ENCODE measurements at regions not wholly inside any gene's neighbourhood (a gene's known extent, or its start where the extent isn't known, plus 50 kb on each side); places are given as distances from the start of the nearest gene placed in this dataset.
"Not testable (repeated sequence)": the region's sequence is repeated elsewhere in the genome, so short reads cannot be mapped to it uniquely, and the experiment has no call there.

- Histone ChIP-seq H3K4me3 (ENCODE audit: low read depth in 1 of 3, low read length in 3 of 3) (no peak overlapping the region), H3K9ac (ENCODE audit: low read depth in 1 of 2, low read length in 2 of 2) (no peak overlapping the region), H3K4me1 (ENCODE audit: control insufficient read depth in 4 of 4, insufficient read depth in 4 of 4, low read length in 3 of 4) (no peaks in the 10 kb centered on the region), H3K27ac (ENCODE audit: low read depth in 1 of 2, low read length in 2 of 2) (no peak overlapping the region), H3K9me3 (ENCODE audit: control insufficient read depth in 4 of 4, low read length in 3 of 4) (no peaks in the 10 kb centered on the region), H3K27me3 (ENCODE audit: control insufficient read depth in 4 of 4, insufficient read depth in 4 of 4, low read length in 3 of 4) (no peaks in the 10 kb centered on the region), H3K36me3 (ENCODE audit: control insufficient read depth in 4 of 4, insufficient read depth in 3 of 4, low read depth in 1 of 4, low read length in 3 of 4) (no peaks in the 10 kb centered on the region)
- DNase-seq (ENCODE audit: low spot score), result no peak
- WGBS, result 78% methylated on average over 2 of the region's 2 CpGs
- TF ChIP-seq NR2F2 (IDR thresholded peaks at IDR 0.05) (no peak), TAF1 (conservative IDR thresholded peaks at IDR 0.05) (no peak), MAX (IDR thresholded peaks at IDR 0.05) (no peak), GABPA (IDR thresholded peaks at IDR 0.05 in 1 of 2, conservative IDR thresholded peaks at IDR 0.05 in 1 of 2) (no peak)
These were observed 762.8 kb upstream of the NUDT12 start for GRCh38 chr5:104325356-104325755.

GRCh38 chr5:104316676-104317075 lies 754.1 kb upstream of the NUDT12 start:
- H3K9ac ChIP-seq (ENCODE audit: low read depth in 1 of 2, low read length in 2 of 2); H3K4me3 ChIP-seq (ENCODE audit: low read depth in 1 of 3, low read length in 3 of 3); H3K27me3 ChIP-seq (ENCODE audit: control insufficient read depth in 4 of 4, insufficient read depth in 4 of 4, low read length in 3 of 4); H3K27ac ChIP-seq (ENCODE audit: low read depth in 1 of 2, low read length in 2 of 2); H3K36me3 ChIP-seq (ENCODE audit: control insufficient read depth in 4 of 4, insufficient read depth in 3 of 4, low read depth in 1 of 4, low read length in 3 of 4); H3K9me3 ChIP-seq (ENCODE audit: control insufficient read depth in 4 of 4, low read length in 3 of 4); H3K4me1 ChIP-seq (ENCODE audit: control insufficient read depth in 4 of 4, insufficient read depth in 4 of 4, low read length in 3 of 4); DNase-seq (ENCODE audit: low spot score): not testable (repeated sequence)

DNA sequence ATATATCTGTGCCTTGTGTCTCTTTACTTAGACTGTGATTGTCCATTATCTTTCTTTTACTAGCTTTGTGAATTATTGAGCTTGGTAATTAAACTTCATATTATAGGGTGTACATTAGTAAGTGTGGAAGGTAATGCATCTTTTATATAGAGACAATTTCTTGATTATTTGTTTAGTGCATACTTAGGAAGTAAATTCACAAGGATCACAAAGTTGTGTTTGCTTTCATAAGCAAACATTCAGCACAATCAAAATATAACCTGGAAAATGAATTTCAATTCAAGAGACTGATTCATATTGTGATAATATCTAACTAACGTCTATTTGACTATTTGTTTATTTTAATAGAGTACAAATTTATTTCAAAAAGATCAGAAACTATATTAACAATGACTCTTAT lies 749.9 kb upstream of the NUDT12 start:
- no peak for DNase-seq (ENCODE audit: low spot score)
- no peaks in the 10 kb centered on the region for H3K27me3 ChIP-seq (ENCODE audit: control insufficient read depth in 4 of 4, insufficient read depth in 4 of 4, low read length in 3 of 4)
- H3K4me3 ChIP-seq (ENCODE audit: low read depth in 1 of 3, low read length in 3 of 3), result no peak overlapping the region
- TF ChIP-seq GABPA (IDR thresholded peaks at IDR 0.05 in 1 of 2, conservative IDR thresholded peaks at IDR 0.05 in 1 of 2), result no peak
- no peak for TF ChIP-seq FOXA1 (IDR thresholded peaks at IDR 0.05)
- TF ChIP-seq YY1 (IDR thresholded peaks at IDR 0.05), result no peak
- no peak for TF ChIP-seq RXRA (IDR thresholded peaks at IDR 0.05)
- TF ChIP-seq FOXA2 (IDR thresholded peaks at IDR 0.05), result no peak
- no peak for TF ChIP-seq NR2F2 (IDR thresholded peaks at IDR 0.05)
- TF ChIP-seq SP1 (IDR thresholded peaks at IDR 0.05), result no peak
- TF ChIP-seq RAD21 (IDR thresholded peaks at IDR 0.05), result no peak
- TF ChIP-seq ATF3 (IDR thresholded peaks at IDR 0.05), result no peak
- no peak overlapping the region for H3K27ac ChIP-seq (ENCODE audit: low read depth in 1 of 2, low read length in 2 of 2)
- H3K4me1 ChIP-seq (ENCODE audit: control insufficient read depth in 4 of 4, insufficient read depth in 4 of 4, low read length in 3 of 4), result no peaks in the 10 kb centered on the region
- no peak overlapping the region for H3K9ac ChIP-seq (ENCODE audit: low read depth in 1 of 2, low read length in 2 of 2)
- 24% methylated on average over 1 of the region's 1 CpG for WGBS
- peaks cover 0 to 1% (median 0%) of the 10 kb centered on the region in 4 donors for H3K9me3 ChIP-seq (ENCODE audit: control insufficient read depth in 4 of 4, low read length in 3 of 4)
- no peaks in the 10 kb centered on the region for H3K36me3 ChIP-seq (ENCODE audit: control insufficient read depth in 4 of 4, insufficient read depth in 3 of 4, low read depth in 1 of 4, low read length in 3 of 4)

- TF ChIP-seq GABPA (IDR thresholded peaks at IDR 0.05 in 1 of 2, conservative IDR thresholded peaks at IDR 0.05 in 1 of 2) (no peak), FOXA1 (IDR thresholded peaks at IDR 0.05) (no peak), EGR1 (IDR thresholded peaks at IDR 0.05; ENCODE audit: low read depth in 2 of 2) (no peak), FOXA2 (IDR thresholded peaks at IDR 0.05) (no peak), YY1 (IDR thresholded peaks at IDR 0.05) (no peak), SP1 (IDR thresholded peaks at IDR 0.05) (no peak), MAX (IDR thresholded peaks at IDR 0.05) (no peak)
- H3K4me1 ChIP-seq (ENCODE audit: control insufficient read depth in 4 of 4, insufficient read depth in 4 of 4, low read length in 3 of 4), result no peaks in the 10 kb centered on the region
- H3K9me3 ChIP-seq (ENCODE audit: control insufficient read depth in 4 of 4, low read length in 3 of 4), result no peaks in the 10 kb centered on the region
- H3K27ac ChIP-seq (ENCODE audit: low read depth in 1 of 2, low read length in 2 of 2), result no peak overlapping the region
- no peak overlapping the region for H3K9ac ChIP-seq (ENCODE audit: low read depth in 1 of 2, low read length in 2 of 2)
- H3K4me3 ChIP-seq (ENCODE audit: low read depth in 1 of 3, low read length in 3 of 3), result no peak overlapping the region
- no peaks in the 10 kb centered on the region for H3K27me3 ChIP-seq (ENCODE audit: control insufficient read depth in 4 of 4, insufficient read depth in 4 of 4, low read length in 3 of 4)
- H3K36me3 ChIP-seq (ENCODE audit: control insufficient read depth in 4 of 4, insufficient read depth in 3 of 4, low read depth in 1 of 4, low read length in 3 of 4), result no peaks in the 10 kb centered on the region
- WGBS, result 67% methylated on average over 1 of the region's 1 CpG
- no peak for DNase-seq (ENCODE audit: low spot score)
These were observed 743.0 kb upstream of the NUDT12 start for GRCh38 chr5:104305602-104306001.

All from liver (tissue), 7 donors.